ENCODE measurements at regions not wholly inside any gene's neighbourhood (a gene's known extent, or its start where the extent isn't known, plus 50 kb on each side); places are given as distances from the start of the nearest gene placed in this dataset.
"Not testable (repeated sequence)": the region's sequence is repeated elsewhere in the genome, so short reads cannot be mapped to it uniquely, and the experiment has no call there.

DNA sequence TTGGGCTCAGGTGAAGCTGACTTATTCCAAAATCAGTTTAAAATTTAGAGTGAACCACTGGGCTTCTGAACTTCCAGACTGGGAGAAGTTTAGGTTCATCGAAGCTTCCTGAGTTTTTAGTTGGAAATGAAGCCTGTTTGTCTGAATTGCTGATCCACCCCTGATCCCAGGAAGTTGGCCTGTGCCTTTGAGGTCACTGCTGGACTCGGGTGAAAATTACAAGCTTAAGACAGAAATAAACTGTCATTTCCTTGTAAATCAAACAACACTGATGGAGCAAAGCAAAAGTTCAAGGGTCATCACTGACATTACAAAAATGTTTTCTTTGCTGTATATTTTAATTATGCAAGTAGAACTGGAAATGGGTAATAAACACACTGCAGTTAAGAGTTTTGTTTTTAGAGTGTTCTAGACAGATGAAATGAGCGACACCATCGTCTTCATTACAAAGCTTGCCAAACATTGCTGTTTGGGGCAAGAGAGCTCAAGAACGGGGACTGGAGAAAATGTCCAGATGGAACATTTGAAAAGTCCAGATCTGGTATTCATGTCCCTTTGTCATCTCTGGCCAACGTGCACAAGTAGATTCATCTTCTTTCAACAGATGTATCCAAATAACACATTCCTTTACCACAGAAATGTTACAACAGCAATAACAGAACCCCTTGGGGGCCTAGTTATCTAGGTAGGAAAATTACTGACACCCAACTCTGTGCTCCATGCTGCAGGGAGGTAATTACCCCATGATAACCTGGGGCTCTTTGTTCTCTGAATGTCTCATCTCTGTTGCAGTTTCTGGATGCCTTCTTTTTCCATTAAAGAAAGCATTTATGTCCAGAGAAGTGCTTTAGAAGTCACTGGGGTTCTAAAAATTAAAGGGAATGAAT is 142.4 kb upstream of the ERCC6L2 start:
- DNase-seq (ENCODE audit: low read depth) = no peak

DNA sequence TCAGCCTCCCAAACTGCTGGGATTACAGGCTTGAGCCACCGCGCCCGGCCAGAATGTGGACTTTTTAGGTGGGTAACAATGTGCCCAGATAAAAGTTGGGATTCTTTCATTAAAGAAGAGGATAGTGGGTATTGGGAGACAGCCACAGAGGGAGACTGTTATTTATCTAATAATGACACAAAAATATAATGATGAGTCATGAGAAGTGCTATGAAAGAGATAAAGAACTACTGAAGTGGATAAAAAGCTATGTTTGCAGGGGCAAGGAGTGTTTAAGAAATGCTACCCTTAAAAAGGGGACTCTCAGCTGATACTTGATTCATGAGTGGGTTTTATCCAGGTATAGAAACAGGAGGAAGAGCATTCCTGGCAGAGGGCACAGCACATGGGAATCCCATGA is 143.6 kb upstream of the ERCC6L2 start:
- no peak for DNase-seq (ENCODE audit: low read depth)

DNA sequence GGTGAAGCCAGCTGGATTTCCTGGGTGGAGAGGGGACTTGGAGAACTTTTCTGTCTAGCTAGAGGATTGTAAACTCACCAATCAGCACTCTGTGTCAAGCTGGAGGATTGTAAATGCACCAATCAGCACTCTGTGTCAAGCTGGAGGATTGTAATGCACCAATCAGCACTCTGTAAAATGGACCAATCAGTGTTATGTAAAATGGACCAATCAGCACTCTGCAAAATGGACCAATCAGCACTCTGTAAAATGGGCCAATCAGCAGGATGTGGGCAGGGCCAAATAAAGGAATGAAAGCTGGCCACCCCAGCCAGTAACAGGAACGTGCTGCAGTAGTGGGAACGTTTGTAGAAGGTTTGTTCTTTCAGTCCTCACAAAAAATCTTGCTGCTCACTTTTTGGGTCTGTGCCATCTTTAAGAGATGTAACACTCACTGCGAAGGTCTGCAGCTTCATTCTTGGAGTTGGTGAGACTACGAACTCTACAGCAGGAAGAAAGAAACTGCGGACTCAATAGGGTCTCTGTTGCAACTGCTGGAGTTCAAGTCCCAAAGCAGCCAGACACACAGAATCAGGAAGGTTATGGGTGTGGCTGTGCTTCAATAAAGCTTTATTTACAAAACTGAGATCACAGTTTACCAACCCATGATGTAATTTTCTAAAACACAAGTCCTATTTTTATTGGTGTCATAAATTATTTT is 145.7 kb upstream of the ERCC6L2 start:
- no peak for DNase-seq (ENCODE audit: low read depth)

GRCh38 chr9:95729046-95729445 is 146.4 kb upstream of the ERCC6L2 start:
- DNase-seq (ENCODE audit: low read depth) = no peak

GRCh38 chr9:95727947-95728520 is 147.5 kb upstream of the ERCC6L2 start:
- DNase-seq (ENCODE audit: low read depth) = no peak

- peak; percentile 43 for DNase-seq (ENCODE audit: low read depth)
These were observed 148.7 kb upstream of the ERCC6L2 start for GRCh38 chr9:95726756-95727155.

DNA sequence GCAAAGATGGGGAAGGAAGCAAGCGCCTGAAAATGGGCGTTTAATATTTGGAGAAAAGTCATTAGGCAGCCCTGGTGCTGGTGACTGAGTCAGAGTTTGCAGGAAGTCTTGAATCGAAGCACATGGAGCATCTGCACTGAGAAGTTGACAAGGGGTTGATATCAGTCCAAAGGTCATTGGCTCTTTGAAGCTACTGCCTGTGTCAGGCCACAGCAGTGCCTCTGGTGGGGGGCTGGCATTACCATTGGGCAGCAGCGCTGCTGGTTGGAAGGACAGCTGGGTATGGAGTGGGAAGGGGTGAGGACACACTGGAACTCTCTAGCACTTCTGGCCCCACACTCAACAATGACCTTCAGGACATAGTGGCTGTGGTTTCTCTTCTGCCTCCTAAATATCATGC is 150.4 kb upstream of the ERCC6L2 start:
- no peak for DNase-seq (ENCODE audit: low read depth)

DNA sequence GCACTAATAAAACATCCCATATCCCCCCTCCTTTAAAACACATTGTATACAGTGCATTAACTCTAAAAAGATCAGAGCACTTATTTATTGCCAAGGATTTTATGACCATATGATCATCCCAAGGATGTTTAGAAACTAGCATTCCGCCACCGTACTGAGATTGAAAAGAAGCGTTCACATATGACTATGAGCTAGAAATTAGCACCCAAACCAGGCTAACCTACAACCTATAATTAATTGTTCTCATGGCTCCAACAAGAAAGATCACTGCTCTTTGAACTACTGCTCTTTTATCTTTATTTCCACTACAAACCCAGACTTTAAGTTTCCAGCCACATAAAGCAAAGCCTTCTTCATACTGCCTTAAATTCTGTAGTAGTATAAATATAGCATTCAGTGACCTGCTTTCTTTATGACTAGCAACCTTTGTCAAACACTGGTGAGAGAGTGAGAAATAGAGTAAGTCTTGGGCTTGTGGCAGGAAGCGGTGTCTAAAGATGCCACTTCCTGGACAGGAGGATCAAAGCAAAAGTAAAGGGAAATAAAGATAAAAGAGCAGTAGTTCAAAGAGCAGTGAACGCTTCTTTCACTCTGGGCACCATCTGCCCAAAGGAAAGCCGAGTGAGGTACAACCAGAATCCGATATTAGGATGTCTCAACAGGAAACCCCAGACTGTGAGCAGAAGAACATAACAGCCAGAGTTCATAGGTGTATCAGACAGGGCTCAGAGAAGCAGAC is 151.1 kb upstream of the ERCC6L2 start:
- DNase-seq (ENCODE audit: low read depth) = no peak

GRCh38 chr9:95722141-95722540 is 153.3 kb upstream of the ERCC6L2 start:
- no peak for DNase-seq (ENCODE audit: low read depth)

GRCh38 chr9:95721061-95721531 is 154.4 kb upstream of the ERCC6L2 start:
- peak; percentile 43 for DNase-seq (ENCODE audit: low read depth)

DNA sequence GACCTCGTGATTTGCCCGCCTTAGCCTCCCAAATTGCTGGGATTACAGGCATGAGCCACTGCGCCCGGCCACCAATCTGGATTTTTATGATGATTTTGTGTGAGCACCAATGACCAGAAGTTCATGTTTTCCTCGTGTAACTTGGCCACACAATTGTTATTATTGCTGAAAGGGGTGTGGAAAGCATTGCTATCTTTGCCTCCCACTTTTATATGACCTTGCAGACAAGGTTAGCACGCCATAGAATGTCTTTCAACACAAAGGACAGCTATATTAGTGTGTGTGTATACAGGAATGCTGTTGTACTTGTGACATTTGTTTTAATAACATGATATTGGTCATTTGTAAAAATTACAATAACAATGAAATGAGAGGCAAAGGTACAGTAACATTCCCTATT is 155.0 kb upstream of the ERCC6L2 start:
- no peak for DNase-seq (ENCODE audit: low read depth)

GRCh38 chr9:95719354-95719753 is 156.1 kb upstream of the ERCC6L2 start:
- no peak for DNase-seq (ENCODE audit: low read depth)

- no peak for DNase-seq (ENCODE audit: low read depth)
These were observed 157.2 kb upstream of the ERCC6L2 start for GRCh38 chr9:95718263-95718662.

- DNase-seq (ENCODE audit: low read depth) = no peak
These were observed 159.5 kb upstream of the ERCC6L2 start for GRCh38 chr9:95715868-95716435.

DNA sequence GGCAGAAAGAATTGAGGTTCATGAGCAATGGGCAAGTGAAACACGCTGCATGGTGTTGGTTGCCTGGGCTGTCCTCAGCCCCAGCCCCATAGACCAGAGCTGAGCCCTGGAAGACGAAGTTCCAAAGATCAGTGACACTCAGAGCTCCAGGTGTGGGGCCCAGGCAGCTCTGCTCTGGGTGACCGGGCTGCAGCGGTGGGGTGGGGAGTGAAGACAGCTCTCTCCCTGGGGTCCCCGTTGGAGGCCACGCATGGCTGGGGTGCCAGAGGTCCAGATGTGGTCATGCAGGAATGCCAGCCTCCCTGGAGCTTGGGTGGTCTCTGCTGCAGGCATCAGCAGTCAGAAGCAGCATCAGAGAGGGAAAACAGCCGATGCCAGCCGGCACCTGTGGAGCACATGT is 165.0 kb upstream of the ERCC6L2 start:
- DNase-seq (ENCODE audit: low read depth) = no peak

- no peak for DNase-seq (ENCODE audit: low read depth)
These were observed 178.8 kb upstream of the ERCC6L2 start for GRCh38 chr9:95696701-95697100.

DNA sequence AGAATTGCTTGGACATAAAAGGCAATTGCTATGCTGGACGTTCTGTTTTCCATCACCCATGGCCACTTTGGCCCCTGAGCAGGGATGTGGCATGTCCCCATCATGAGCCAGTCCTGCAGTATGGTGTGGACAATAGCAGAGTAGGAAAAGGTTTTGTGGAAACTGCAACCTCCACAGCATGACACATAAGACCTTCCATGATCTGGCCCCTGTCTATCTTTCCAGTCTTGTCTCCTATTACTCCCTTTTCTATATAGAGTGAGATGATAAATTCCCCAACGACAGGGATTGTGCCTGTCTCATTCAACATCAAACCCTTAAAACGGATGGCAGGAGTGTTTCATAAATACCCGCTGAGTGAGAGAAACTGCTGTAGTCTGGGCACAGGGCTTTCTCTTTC is 174.7 kb upstream of the PTCH1 start:
- DNase-seq (ENCODE audit: low read depth) = no peak

GRCh38 chr9:95689669-95690068 is 172.9 kb upstream of the PTCH1 start:
- DNase-seq (ENCODE audit: low read depth) = no peak

DNA sequence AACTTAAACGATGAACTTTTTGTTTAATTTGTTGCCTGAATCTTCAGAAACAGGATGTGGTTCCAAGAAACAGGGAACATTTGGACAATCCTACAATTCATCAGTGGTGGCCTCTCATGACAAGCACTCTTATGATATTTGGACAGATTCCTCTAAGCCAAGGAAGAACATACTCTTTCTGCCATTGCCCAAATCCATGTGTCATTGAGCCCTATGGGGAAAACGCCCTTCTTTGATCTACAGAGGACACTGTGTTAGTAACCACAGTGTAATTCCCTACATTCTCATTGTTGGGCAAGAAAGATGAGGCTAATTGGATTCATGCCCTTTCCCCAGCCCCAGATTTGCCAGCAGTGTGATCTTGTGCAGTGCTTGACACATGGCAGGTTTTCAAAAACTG is 167.7 kb upstream of the PTCH1 start:
- no peak for DNase-seq (ENCODE audit: low read depth)

DNA sequence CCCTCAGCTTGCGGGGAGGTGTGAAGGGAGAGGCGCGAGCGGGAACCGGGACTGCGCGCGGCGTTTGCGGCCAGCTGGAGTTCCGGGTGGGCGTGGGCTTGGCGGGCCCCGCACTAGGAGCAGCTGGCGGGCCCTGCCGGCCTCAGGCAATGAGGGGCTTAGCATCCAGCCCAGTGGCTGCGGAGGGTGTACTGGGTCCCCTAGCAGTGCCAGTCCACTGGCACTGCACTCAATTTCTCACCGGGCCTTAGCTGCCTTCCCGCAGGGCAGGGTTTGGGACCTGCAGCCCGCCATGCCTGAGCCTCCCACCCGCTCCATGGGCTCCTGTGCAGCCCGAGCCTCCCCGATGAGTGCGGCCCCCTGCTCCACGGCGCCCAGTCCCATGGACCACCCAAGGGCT is 163.5 kb upstream of the PTCH1 start:
- DNase-seq (ENCODE audit: low read depth) = not testable (repeated sequence)

GRCh38 chr9:95679874-95680273 is 163.1 kb upstream of the PTCH1 start:
- no peak for DNase-seq (ENCODE audit: low read depth)

GRCh38 chr9:95678759-95679158 is 162.0 kb upstream of the PTCH1 start:
- DNase-seq (ENCODE audit: low read depth) = no peak

Measured in Daoy (cell line).